Right hindlimb (tissue), 1 donor: ENCODE measurements at regions not wholly inside any gene's neighbourhood (a gene's known extent, or its start where the extent isn't known, plus 50 kb on each side); places are given as distances from the start of the nearest gene placed in this dataset.
"Not testable (repeated sequence)": the region's sequence is repeated elsewhere in the genome, so short reads cannot be mapped to it uniquely, and the experiment has no call there.

ENCODE experiments used
- DNase-seq: peaks from one replicate; pipeline ENCODE4 v3.0.0-alpha.2; 2018

DNA sequence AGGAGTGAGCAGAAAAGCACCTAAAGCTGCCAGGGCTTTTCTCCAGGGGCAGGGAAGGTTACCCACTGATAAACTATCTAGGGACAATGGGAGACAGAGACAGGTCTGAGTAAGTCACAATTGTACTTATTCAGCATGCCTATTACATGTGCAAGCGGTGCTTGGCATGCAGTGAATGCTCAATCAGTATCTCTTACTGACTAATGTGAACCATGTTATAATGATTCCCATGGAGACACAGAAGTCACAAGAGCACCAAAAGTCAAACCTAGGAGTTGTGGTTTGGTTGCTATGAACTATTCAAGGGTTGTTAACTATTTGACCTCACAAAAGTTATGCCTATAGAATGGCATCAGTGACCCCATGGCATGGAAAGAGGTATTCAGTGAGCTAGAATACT, 50.0 kb upstream of the RASGRP1 start:
- DNase-seq = no peak

DNA sequence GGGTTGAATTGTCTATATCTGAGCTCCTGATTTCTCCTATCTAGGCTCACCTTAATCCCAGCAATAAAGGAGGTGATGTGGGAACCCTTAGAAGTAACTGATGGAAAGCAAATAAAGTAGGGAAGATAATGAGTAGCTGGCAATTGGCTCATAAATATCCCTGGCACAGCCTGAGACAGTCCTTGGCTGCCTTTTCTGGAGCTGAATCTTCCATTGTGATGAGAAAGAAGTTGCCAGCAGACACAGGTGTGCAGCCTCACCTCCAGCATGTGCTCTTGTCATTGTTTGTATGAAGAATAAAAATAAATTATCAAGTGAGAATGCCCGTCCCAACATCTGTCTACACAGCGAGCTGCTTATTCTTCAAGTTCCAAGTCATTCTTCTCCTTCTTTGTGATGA, 53.2 kb upstream of the RASGRP1 start:
- no peak for DNase-seq

DNA sequence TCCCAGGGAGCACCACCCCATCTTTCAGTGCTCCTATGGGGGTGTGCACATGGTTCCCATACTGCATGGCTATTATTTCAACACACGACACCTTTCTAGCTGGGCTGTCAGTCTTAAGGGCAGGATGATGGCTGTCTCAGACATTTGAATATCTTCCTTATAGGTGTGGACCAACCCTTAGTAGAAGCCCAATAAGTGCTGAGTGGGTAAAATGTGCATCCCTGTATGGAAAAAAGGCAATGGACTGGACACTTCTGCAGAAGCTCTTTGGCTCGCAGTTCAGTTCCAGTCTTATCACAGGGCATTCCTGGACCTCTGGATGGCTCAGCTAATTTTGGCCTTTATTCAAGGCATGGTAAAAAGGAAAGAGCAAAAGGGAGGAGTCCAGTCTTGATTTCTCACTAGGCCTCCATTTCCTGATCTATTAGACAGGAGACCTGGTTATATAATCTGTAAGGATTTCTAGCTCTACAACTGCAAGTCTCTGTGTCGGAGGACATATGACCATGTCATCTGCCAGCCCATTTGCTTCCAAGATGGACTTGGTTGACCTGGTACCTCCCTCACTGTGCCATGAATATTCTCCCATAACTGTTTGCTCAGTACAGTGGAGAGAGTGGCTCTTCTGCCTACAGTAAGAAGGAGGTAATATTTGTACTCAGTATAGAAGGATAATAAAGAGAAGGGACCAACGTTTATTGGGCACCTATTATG, 53.8 kb upstream of the RASGRP1 start:
- no peak for DNase-seq

DNA sequence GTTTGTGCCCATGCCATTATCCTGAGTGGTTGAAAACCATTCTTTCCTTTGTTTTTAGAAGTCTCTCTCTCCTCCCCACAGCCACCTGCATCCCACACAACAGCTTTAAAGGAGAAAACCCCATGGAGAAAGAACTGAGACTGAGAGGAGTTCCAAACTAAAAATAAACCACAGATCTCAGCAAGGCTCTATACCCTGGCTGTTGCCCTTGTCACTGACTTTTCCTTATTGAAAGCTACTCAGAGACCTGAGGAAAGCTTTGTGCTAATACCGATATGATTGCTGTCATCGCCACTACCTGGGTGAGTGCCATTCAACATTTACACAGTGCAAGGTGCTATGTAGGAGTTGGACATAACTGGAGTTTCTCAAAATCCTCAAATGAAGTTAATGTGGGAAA, 55.5 kb upstream of the RASGRP1 start:
- no peak for DNase-seq

DNA sequence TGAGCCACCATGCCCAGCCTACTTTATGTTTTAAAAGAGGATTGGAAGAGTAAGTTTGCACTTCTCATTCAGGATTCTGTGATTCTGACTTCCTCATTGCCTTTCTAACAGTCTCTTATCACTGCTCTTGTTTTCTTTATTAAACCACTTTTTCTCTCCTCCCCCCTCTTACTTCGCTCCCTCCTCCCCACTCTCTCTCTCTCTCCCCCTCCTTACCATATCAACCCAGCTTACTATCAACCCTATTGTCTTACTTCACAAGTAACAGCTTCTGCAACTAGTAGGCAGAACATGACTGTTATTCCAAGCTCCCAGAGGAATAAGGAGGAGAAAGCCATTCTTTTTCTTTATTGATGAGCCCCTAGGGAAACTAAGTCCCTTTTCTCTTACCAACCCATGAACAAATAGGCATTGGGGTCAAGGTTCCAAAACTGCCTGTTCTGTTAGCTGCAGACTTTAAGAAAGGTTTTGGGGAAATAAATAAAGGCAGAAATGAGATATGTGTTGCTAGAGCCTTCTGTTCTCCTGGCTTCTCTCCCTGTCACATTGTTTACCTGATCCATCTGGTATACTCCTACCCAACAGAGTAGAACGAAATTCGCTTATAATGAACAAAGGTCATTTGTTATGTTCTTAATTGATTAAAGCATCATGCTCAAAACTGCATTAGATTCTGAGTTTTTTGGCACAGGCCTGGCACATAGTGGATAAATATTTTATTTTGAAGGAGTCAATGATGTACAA, 56.4 kb upstream of the RASGRP1 start:
- no peak for DNase-seq

DNA sequence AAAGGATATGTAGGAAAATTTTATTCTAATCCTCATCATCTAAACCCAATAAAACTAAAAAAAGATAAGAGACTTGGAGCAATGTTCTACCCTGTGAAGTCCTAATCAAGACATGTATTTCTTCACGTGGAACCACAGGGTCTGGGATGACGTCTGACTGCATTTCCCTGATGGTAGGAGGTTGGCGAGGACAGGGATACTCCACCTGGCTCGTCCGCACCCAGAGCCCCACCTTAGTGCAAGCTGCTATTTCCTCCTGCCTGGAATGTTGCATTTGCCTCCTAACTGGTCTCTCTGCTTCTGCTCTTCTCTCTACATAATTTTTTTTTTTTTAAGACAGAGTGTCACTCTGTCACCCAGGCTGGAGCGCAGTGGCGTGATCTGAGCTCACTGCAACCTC, 57.7 kb upstream of the RASGRP1 start:
- DNase-seq = no peak

DNA sequence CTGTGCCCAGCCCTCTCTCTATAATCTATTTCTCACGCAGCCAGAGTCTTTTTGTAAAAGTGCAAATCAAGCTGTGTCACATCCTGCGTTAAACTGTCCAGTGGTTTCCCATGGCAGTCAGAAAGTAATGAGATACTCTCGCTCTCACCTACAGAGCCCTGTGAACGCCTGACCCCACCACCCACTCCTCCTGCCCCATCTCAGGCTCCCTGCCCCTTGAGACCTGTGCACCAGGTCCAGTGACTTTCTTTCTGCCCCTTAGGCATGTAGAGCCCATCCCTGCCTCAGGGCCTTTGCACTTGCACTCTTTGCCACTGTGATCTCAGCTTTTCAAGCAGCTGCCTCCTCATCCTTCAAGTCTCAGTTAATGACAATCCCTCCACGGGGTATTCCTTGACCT, 58.3 kb upstream of the RASGRP1 start:
- no peak for DNase-seq

DNA sequence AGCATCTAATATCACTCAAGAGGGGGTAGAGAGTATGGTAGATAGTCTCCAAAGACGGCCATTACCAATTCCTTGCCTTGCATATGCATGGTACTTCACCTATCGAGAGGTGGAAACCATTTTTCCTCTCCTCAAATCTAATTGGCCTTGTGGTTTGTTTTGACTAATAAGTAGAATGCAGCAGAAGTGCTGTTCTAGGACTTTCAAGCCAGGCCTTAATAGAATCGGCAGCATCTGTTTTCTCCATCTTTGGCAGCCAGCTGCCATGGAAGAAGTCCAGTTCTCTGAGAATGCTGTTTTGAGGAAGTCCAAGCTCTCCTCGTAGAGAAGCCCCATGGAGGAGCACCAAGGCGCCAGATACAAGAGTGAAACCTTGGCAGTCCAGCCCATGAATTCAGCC, 59.1 kb upstream of the RASGRP1 start:
- peak; percentile 70 for DNase-seq

DNA sequence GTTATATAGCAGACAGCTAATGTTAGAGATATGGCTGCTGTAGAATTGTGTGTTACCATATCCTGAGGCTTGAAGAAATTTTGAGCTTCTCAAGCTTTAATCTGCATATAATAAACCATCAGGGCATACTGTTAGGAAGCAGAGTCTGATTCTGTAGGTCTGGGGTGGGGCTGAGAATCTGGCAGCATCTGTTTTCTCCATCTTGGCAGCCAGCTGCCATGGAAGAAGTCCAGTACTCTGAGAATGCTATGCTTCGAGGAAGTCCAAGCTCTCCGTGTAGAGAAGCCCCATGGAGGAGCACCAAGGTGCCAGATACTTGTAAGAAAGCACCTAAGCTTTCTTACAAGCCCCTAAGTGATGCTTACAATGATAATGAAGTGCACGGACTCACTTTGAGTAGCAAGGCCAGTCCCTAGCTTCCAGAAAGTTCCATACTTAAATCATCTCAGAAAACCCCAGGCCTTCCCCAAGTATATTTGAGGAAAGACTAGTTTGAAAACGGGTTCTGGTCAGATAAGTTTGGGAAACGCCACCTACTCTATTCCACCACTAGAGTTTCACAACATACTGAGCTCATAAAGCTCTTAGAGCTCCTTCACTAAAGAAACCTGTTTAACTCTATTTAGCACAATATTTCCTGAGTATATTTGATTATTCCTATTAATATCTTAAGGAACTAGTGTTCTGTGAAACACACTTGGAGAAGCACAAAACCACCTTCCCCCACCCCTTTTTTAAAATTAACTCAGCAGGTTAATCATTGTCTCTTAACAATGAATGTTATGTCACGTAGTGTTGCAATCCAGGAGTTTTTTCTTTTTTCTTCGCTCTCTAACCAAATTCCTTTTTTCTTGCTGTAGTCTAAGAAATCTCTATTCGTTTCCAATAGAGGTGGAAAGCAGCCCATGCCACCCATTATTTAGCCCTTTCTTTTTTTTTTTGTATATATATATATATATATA, 59.9 kb upstream of the RASGRP1 start:
- DNase-seq = peak; percentile 49

DNA sequence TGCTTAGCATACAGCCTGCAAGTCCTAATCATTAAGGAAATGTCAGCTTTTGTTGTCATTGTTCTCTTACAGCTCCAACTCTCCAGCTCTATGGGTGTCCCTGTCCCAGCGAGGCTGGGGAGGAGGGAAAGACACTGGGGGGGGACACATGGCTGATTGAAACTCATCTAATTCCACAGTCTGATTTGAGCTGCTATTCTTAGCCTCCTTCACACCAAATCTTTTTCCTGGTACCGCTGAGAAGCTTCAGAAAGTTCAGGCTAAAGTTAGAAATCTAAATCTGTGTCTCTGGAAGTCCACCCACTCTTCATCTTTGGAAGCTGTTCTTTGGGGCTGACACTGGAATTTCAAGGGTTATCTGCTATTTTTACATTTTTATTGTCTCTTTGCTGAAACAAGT, 61.3 kb upstream of the RASGRP1 start:
- no peak for DNase-seq

DNA sequence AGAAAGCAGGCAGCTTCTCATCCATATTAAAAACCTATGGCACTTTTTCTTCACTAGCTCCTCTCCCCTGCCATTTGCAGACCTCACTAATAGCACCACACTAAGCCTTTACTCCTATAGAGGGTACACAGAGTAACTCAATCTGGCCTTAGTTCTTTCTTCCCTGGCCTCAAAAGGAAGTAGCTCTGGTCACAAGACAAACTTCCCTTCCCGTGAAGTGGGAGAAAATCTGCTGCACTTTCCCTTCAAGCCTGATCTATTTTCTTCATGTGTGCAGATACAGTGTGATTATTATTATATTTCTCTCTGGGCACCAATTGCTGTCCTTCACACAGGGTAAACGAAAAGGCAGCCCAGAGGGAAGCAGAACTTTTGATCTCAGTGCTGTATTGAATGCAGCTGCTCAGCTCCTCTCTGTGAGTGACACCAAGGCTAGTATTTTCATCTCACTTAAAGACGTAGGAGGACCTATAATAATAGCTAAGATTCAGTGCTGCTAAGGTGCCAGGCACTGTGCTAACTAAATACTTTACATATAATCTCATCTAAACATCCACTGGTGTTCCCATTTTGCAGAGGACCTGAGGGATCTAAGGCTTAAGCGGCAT, 61.9 kb upstream of the RASGRP1 start:
- no peak for DNase-seq

DNA sequence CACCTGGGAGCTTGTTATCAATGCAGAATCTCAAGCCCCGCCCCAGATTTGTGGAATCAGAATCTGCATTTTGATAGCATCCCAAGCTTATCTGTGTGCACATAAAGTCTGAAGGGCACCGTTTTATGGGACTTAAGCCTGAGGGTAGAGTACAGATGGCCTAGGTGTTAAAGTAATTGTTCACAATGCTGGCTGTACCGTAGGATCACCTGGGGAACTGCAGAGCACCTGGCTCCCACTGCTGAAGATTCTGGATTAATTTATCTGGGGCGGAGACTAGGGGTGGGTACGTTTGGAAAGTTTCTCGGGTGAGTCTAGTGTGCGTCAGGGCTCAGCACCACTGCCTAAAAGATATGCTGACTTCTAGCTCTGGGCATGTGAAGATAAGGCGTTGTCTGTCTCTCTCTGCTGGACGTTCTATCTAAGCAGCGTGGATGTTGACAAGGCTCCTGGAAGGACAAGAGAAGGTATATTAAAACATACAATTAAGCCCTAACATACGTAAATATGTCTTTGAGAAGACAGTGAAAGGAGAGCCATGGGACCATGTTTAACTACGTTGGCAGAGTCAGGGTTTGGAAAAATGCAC, 63.2 kb upstream of the RASGRP1 start:
- DNase-seq = no peak

DNA sequence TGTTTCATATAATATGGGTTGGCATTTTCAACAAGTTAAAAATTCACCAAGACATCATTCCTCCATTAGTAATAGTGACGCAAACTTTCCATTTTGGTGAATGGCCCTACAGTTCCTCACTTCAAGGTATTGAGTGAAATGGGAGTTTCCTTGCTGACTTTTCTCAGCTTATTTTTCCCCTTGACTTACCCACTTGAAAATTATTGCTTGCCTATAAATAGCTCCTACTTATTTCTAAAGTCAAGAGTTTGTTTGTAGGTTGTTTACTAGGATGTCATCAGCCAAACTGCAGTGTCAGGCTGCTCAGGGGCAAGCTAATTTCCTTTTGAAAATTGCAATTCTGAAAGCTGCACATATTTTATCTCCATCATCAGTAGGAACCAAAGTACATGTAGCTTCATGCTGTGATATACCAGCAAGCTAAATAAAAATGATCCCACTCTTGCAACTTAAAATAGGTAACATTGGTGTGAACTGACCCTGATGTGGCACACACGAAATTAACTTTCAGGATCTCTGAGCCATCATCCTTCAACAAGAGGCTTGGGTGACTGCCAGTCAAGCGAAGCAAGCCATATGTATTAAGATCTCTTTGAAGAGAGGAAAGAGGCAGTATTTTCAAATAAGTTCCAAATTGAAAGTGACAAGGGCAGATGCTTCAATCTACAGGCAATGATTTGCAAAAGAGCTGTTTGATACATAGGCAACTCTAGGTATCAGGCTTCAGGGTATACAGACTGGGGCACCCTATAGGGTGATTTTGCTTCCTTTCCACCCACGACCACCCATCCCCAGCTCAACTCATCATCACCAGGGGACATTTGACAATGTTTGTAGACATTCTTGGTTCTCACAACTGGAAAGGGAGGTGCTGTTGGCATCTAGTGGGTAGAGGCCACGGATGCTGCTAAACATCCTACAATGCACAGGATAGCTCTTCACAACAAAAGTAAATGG, 66.8 kb upstream of the RASGRP1 start:
- DNase-seq = no peak

DNA sequence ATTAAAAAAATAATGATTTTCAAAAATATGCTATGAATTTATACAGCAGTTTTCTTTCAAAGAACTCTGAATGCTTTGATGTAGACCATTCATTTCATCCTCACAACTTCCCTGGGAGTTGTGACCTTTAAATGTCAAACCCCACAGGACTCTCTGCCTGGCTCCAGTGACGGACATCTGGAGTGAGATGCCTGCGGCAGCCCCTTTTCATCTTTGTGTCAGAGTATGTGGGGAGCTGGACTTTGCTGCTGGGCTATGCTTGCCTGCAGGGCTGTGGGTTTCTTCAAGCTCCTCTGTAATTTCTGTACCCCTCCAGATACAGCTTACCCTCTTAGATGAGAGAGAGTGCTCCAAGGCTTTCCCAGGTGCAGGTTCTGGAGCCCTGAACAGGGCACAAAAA, 70.6 kb upstream of the RASGRP1 start:
- no peak for DNase-seq

DNA sequence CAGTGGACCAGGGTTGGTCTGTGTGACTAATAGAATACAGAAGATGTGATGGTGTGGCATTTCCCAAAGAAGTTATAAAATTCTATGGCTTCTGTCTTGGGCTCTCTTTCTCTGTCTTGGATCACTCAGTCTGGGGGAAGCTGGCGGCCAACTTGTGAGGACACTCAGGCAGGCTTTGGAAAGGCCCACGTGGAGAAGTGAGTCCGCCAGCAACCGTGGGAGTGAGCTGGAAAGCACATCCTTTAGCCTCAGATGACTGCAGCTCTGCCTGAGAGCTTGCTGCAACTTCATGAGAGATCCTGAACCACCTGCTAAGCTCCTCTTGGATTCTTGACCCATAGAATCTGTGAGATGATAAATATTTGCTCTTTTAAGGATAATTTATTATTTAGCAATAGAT, 72.0 kb upstream of the RASGRP1 start:
- peak; percentile 35 for DNase-seq

DNA sequence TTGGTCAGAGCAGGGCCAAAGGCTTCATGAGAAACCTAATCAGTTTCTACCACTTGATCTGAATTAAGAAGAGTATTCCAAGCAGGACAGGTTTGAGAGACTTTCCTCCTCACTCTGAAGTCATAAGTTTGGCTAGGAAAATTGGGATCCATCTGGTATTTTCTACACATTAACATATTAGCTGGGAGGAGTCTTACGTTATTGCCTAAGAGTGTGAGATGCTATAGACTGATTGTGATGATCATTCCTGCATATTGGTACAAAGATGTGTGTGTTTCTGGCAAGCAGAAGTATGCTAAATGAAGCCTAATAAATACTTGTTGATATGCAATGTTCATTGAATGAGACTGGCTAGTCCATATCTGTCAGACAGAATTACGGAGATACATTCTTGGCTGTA, 73.5 kb upstream of the RASGRP1 start:
- no peak for DNase-seq

DNA sequence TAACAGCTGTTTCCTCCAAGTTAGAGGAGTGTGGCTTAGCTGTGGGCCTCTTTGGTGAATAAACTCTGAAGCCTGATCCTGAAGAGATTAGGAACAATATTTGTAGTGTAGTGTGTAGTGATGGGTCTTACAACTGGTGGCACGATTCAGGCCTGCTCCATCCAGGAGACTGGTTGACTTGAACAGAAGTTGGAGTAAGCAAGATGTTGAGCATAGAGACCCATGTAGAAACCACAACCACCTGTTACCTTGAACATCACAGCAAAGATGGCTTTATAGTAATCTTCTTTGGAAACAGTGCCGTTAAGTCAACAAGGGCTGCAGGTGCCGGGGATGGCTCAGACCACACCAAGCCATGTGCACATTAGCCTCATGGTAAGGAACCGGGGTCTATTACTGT, 74.2 kb upstream of the RASGRP1 start:
- no peak for DNase-seq

DNA sequence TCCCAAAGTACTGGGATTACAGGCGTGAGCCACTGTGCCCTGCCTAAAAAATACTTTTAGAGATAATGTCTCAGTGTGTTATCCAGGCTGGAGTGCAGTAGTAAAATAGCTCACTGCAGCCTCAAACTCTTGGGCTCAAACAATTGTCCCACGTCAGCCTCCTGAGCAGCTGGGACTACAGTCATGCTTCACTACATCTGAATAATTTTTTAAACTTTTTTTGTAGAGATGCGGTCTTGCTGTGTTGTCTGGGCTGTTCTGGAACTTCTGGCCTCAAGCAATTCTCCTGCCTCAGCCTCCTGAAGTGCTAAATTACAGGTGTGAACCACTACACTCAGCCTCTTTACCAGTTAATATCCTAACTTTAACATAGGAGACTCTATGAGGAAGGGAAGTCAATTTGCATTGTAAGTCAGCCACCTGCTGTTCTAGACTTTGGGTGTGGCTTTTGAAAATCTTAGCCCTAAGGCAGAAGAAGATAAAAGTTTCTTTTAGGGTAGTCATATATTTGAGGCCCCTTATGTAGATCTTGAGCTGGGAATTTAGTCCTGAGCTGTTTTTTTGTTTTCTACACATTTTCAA, 78.2 kb upstream of the RASGRP1 start:
- no peak for DNase-seq

DNA sequence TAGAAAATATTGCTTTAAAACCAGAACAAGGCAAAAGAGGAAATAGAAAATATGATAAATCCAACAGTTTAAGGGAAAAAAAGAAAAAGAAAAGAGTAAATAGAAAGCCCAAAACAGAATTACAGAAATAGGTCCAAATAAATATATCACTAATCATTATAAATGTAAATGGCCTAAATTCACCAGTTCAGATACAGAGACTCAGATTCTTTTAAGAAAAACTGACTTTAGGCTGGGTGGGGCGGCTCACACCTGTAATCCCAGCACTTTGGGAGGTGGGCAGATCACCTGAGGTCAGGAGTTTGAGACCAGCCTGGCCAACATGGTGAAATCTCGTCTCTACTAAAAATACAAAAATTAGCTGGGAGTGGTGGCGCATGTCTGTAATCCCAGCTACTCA, 79.7 kb upstream of the RASGRP1 start:
- DNase-seq = not testable (repeated sequence)

DNA sequence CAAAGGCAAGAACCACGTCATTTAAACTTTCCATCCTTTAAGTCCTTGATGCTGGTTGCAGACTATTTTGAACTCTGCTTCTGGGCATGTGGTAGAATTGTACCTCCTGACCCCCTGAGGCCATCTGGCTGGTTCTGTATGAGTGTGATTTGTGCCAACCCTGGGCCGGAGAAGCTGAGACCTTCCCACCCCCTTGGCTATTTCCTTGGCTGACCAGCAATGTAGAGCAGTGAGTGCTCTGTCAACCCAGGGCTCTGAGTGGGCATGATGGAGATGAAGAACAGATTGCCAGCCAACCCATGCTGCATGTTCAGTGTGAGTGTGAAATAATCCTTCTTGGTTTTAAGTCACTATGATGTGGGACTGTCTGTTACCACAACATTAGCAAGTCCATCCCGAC, 82.1 kb upstream of the RASGRP1 start:
- no peak for DNase-seq

DNA sequence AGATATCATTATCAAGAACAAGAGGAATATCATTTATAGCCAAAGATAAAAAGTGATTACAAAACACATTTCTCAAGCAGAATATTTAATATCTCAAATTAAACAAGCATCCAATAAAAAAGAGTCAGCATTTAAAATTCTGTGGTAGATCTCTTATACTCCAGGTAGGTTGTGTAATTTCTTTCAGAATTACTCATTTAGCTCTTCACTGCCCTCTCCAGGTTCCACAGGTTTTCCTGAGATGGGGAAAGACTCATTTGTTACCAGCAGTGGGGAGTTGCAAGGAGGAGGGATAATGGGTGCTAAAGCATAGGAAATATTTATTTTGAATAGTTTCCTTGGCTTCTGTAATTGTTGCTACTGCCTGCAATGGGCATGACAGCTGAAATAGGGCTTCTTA, 83.1 kb upstream of the RASGRP1 start:
- no peak for DNase-seq
